Mucosa of rectum (tissue), 2 donors: ENCODE measurements at regions not wholly inside any gene's neighbourhood (a gene's known extent, or its start where the extent isn't known, plus 50 kb on each side); places are given as distances from the start of the nearest gene placed in this dataset.

Experiments used
- H3K27ac ChIP-seq, 2 donors: one replicate each; pipeline ENCODE4 v1.7.0; 2013; ENCODE audit warnings: inconsistent platforms in 2 of 2, low read depth in 2 of 2, low read length in 2 of 2
- H3K27me3 ChIP-seq, 2 donors: one replicate each; pipeline ENCODE4 v1.7.0; 2013; ENCODE audit warnings: low read length in 2 of 2; ENCODE audit not compliant: control insufficient read depth in 2 of 2, insufficient read depth in 2 of 2
- H3K36me3 ChIP-seq, 2 donors: one replicate each; pipeline ENCODE4 v1.7.0; 2013; ENCODE audit warnings: low read length in 2 of 2; ENCODE audit not compliant: control insufficient read depth in 2 of 2, insufficient read depth in 2 of 2
- H3K4me1 ChIP-seq, 2 donors: one replicate each; pipeline ENCODE4 v1.7.0; 2013; ENCODE audit warnings: low read length in 2 of 2, mild to moderate bottlenecking in 1 of 2; ENCODE audit not compliant: control insufficient read depth in 2 of 2, insufficient read depth in 2 of 2
- H3K4me3 ChIP-seq, 2 donors: one replicate each; pipeline ENCODE4 v1.7.0; 2013; ENCODE audit warnings: low read length in 2 of 2
- H3K9ac ChIP-seq, 2 donors: one replicate each; pipeline ENCODE4 v1.7.0; 2013; ENCODE audit warnings: low read length in 2 of 2, low read depth in 1 of 2, mild to moderate bottlenecking in 1 of 2
- H3K9me3 ChIP-seq, 2 donors: one replicate each; pipeline ENCODE4 v1.7.0; 2013; ENCODE audit warnings: low read length in 2 of 2; ENCODE audit not compliant: control insufficient read depth in 2 of 2
- donor health status: healthy.
- donor health status: Normal muscosa, but diverticular disease.

DNA sequence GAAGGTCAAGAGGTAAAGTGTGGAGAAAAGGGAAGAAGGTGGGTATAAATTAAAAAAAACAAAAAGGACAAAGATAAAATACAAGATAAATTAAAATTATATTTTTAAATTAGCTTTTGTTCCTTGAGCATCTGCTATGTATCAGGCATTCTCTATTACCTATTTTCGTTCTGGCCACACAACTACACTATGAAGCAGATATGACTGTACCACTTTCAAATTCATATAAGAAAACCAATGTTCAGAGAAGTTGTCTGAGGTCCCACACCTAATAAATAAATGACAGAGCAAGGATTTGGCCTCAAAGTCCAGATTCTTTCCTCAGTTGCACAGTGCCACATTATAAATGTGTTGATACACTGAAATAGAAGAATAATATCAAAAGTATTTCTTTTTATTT, 103.8 kb upstream of the PCDH15 start:
- Histone ChIP-seq H3K27me3 (no peaks in the 10 kb centered on the region), H3K36me3 (no peaks in the 10 kb centered on the region), H3K27ac (no peak overlapping the region), H3K9ac (no peak overlapping the region), H3K9me3 (no peaks in the 10 kb centered on the region), H3K4me1 (no peaks in the 10 kb centered on the region), H3K4me3 (no peak overlapping the region)

DNA sequence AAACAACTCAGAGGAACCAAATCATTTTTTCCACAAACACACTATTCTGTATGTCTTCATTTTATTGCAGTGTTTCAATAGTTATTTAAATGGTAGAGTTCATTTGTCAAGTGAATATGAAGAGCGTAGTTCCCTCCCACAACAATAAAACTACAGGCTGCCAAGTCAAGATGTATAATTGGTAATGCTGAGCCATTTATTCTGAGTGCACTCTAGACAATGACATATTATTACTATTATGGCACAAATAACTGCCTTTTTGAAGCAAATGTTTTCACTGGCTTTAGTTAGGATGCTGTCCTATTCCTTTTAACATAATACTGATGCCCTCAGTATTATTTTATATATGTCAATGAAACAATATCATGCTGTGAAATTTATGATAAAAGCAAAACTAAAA, 102.7 kb upstream of the PCDH15 start:
- H3K4me1 ChIP-seq, result no peaks in the 10 kb centered on the region
- no peaks in the 10 kb centered on the region for H3K9me3 ChIP-seq
- H3K9ac ChIP-seq, result no peak overlapping the region
- no peaks in the 10 kb centered on the region for H3K36me3 ChIP-seq
- no peak overlapping the region for H3K4me3 ChIP-seq
- H3K27ac ChIP-seq, result no peak overlapping the region
- no peaks in the 10 kb centered on the region for H3K27me3 ChIP-seq

DNA sequence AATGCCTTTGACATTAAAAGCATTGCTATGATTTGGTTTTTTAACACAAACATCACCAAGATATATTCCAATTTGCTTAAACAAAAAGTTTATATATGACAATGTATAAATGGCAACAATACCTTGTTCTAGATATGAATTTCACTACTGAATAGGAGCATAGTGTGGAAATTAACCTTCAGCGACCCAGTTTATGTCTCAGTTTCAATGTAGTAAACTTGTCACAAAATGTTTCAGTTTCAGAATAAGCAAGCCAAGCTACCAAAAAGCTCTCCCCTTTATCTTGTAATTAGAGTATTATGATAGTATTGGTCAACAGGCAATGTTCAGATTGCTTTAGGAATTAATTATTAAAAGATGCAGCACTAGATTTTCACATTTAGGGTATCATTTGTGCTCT, 99.6 kb upstream of the PCDH15 start:
- H3K9me3 ChIP-seq, result no peaks in the 10 kb centered on the region
- no peaks in the 10 kb centered on the region for H3K27me3 ChIP-seq
- no peak overlapping the region for H3K4me3 ChIP-seq
- H3K4me1 ChIP-seq, result no peaks in the 10 kb centered on the region
- no peaks in the 10 kb centered on the region for H3K36me3 ChIP-seq
- no peak overlapping the region for H3K9ac ChIP-seq
- H3K27ac ChIP-seq, result no peak overlapping the region

DNA sequence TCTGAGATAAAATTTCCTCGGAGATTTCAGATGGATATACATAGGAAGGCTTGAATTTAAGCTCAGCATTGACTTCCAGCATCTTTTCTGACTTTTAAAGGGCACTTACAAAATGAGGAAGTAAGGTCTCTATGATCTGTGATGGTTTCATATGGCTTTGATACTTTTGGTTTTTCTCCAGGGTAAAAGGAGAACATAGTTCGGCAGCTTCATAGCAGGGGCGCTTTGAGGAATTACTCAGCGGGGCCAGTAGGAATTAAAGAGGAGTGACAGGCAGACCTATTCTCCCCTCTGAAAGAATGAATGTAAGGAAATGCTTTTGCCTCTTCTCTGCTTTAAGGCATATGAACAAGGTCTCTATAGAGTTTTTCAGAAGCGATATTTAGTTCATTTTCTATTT, 80.0 kb upstream of the PCDH15 start:
- Histone ChIP-seq H3K27ac (no peak overlapping the region), H3K9me3 (no peaks in the 10 kb centered on the region), H3K9ac (no peak overlapping the region), H3K4me1 (no peaks in the 10 kb centered on the region), H3K36me3 (no peaks in the 10 kb centered on the region), H3K27me3 (no peaks in the 10 kb centered on the region), H3K4me3 (no peak overlapping the region)

DNA sequence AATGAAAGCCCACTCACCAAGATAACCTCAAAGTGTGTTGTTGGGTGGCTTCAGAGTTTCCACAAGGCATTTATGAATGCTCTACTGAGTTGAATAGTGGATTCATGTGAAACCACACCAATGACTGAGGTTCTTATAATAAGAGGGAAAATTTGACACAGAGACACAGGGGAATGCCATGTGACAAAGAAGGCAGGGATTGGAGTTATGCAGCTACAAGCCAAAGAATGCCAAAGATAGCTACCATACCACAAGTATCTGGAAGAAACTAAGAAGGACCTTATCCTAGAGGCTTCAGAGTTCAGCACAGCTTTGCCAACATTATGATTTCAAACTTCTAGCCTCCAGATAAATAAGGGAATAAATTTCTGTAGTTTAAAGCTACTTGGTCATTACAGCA, 68.0 kb upstream of the PCDH15 start:
- Histone ChIP-seq H3K4me3 (no peak overlapping the region), H3K4me1 (no peaks in the 10 kb centered on the region), H3K36me3 (no peaks in the 10 kb centered on the region), H3K9me3 (no peaks in the 10 kb centered on the region), H3K27me3 (no peaks in the 10 kb centered on the region), H3K27ac (no peak overlapping the region), H3K9ac (no peak overlapping the region)

DNA sequence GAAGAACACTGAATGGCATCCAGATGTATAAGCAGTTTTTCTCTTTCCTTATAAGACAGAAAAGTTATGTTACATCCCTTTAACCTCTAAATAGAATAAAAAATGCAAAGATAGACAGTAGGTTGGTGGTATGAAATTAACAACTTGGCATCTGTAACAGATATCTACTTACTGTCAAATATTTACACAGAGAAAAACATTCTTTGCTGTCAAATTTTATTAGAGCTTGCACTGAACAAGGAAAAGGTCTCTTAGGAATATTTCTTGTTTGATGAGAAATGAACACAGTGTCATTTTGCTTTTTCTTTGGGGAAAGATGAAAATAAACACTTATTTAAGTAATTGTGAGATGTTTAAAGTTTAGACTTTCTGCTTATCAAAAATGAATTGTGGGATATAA, 65.6 kb upstream of the PCDH15 start:
- Histone ChIP-seq H3K36me3 (no peaks in the 10 kb centered on the region), H3K27me3 (no peaks in the 10 kb centered on the region), H3K9me3 (no peaks in the 10 kb centered on the region), H3K27ac (no peak overlapping the region), H3K9ac (no peak overlapping the region), H3K4me3 (no peak overlapping the region), H3K4me1 (no peaks in the 10 kb centered on the region)

DNA sequence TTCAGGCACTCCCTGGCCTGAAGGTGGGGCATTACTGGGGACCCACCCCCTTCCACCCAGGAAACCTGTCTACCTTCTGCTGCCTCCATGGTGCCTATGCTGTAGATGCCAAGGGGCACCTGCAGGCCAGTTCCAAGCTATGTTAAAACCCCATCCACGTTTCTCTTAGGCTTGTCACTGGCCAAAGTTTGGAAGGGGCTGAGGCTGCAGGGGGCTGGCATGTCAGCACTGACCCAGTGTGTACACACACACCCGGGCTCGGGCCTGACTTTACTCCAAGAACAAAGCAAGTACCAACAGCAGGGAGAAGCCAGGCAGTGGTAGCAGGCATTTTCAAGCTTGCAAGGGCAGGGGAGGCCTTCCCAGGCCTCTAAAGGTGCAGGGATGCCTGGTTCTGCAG, 53.8 kb upstream of the PCDH15 start:
- Histone ChIP-seq H3K36me3 (no peaks in the 10 kb centered on the region), H3K4me3 (no peak overlapping the region), H3K27me3 (no peaks in the 10 kb centered on the region), H3K4me1 (no peaks in the 10 kb centered on the region), H3K9me3 (no peaks in the 10 kb centered on the region), H3K27ac (no peak overlapping the region), H3K9ac (no peak overlapping the region)

DNA sequence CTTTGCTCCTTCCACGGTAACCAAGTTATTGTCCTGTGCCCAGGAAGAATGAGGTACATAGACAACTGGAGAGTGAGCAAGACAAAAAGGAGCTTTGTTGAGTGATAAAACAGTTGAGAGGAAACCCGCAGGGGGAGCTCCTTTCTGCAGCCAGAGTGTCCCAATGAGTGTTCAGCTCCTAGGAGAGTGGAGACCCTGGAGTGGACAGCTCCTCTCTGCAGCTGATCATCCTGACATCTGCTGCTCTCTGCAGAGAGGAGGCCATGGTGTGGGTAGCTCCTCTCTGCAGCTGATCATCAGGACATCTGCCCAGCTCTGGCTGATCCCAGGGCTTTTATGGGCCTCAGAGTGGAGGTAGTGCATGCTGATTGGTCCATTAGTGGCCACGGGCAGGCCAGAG, 53.4 kb upstream of the PCDH15 start:
- Histone ChIP-seq H3K4me1 (no peaks in the 10 kb centered on the region), H3K9ac (no peak overlapping the region), H3K36me3 (no peaks in the 10 kb centered on the region), H3K9me3 (no peaks in the 10 kb centered on the region), H3K27ac (no peak overlapping the region), H3K4me3 (no peak overlapping the region), H3K27me3 (no peaks in the 10 kb centered on the region)

DNA sequence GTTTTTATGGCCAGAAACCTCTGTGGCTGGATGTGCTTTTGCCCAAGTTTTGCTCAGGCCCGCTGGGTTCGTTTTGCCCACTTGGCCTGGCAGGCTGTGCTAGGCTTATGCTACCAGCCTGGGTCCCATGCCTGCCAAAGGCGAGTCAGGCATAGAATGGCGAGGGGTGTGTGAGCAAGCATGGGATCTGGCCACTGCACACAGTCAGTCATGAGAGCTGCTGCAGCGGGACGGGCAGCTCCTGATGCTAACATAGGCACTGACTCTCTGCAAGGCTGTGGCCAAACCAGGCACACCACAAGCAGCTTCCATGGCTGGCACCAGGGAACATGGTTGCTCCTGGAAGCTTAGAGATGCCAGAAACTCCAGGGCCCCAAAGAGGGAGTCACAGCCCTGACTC, 52.9 kb upstream of the PCDH15 start:
- no peaks in the 10 kb centered on the region for H3K9me3 ChIP-seq
- H3K27ac ChIP-seq, result no peak overlapping the region
- H3K9ac ChIP-seq, result no peak overlapping the region
- no peak overlapping the region for H3K4me3 ChIP-seq
- no peaks in the 10 kb centered on the region for H3K36me3 ChIP-seq
- no peaks in the 10 kb centered on the region for H3K27me3 ChIP-seq
- H3K4me1 ChIP-seq, result no peaks in the 10 kb centered on the region
